Activated CD8-positive, alpha-beta T cell treated with anti-CD3 and anti-CD28 coated beads for 36 hours (primary cell): ENCODE measurements at regions not wholly inside any gene's neighbourhood (a gene's known extent, or its start where the extent isn't known, plus 50 kb on each side); places are given as distances from the start of the nearest gene placed in this dataset.
A peak's percentile ranks its signal among the peaks of the same experiment; 100 is the strongest.

ENCODE experiments used
- ATAC-seq: fragments of 200-7000 bp; cut with Tn5 transposase; one replicate; pipeline ENCODE4 v1.10.0; 2021; ENCODE audit warnings: mild to moderate bottlenecking, moderate library complexity
- CTCF ChIA-PET: fragments of 350-600 bp; sonication (Branson Sonifier 250); formaldehyde crosslinking; loops from one replicate; lab custom pipeline; 2021; ENCODE audit warnings: antibody characterized with exemption; lab: Charles Lee
- POLR2A ChIA-PET: fragments of 350-600 bp; sonication (Branson Sonifier 250); formaldehyde crosslinking; loops from one replicate; lab custom pipeline; 2021; ENCODE audit warnings: antibody characterized with exemption; lab: Charles Lee
- DNase-seq: peaks from one replicate; pipeline ENCODE4 v3.0.0-alpha.2; 2020
- H3K27ac Mint-ChIP-seq: one replicate; pipeline ENCODE4 v1.8.0; 2021; ENCODE audit warnings: mild to moderate bottlenecking, mixed read lengths
- H3K27me3 Mint-ChIP-seq: one replicate; pipeline ENCODE4 v1.8.0; 2021; ENCODE audit warnings: mixed read lengths
- H3K36me3 Mint-ChIP-seq: one replicate; pipeline ENCODE4 v1.8.0; 2021; ENCODE audit warnings: low read depth, mixed read lengths
- H3K4me1 Mint-ChIP-seq: one replicate; pipeline ENCODE4 v1.8.0; 2021; ENCODE audit warnings: low read depth, mixed read lengths
- H3K4me3 Mint-ChIP-seq: one replicate; pipeline ENCODE4 v1.8.0; 2021; ENCODE audit warnings: mild to moderate bottlenecking, moderate library complexity, mixed read lengths
- H3K9me3 Mint-ChIP-seq: one replicate; pipeline ENCODE4 v1.8.0; 2021; ENCODE audit warnings: mixed read lengths
- intact Hi-C: fragments of 100-400 bp; cut with micrococcal nuclease; formaldehyde crosslinking; loops from one replicate; pipeline ENCODE4 v1.10.0; 2022
- TF ChIP-seq, protein P1 (sequence below): fragments of 200-600 bp; IDR thresholded peaks from one replicate; pipeline ENCODE4 v1.8.0; 2022; ENCODE audit warnings: antibody characterized with exemption, mild to moderate bottlenecking

DNA sequence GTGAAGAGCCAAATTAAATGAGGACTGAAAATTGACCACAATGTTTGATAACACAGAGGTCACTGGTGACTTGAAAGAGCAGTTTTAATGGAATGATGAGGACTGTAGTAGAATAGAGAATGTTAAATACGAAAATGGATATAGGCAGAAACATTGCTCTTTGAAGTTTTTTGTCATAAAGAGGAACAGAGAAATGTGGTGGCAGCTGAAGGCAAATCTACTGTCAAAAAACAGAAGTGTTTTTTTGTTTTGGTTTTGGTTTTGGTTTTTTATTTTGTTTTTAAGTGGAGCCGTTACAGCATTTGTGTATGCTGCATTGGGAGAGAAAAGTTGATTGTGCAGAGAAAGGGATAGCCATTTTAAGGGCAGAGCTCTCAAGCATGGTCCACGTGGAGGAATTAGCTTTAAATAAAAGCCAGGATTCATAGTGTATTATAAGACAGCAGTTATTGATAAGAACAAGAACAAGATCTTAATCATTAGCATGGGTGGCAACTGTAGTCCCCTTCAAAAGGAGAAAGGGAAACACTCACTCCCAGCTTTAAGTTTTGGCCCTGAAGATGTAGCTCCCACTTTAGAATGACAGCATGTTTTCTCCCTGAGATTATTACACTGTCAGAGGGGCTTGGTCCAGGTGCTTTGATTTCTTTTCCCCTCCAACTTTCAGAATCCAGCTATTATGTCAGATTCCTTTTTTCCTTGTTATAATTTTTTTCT, 156.7 kb upstream of the BET1 start:
- ATAC-seq (no peak), DNase-seq (no peak)
- TF ChIP-seq, protein P1, sequence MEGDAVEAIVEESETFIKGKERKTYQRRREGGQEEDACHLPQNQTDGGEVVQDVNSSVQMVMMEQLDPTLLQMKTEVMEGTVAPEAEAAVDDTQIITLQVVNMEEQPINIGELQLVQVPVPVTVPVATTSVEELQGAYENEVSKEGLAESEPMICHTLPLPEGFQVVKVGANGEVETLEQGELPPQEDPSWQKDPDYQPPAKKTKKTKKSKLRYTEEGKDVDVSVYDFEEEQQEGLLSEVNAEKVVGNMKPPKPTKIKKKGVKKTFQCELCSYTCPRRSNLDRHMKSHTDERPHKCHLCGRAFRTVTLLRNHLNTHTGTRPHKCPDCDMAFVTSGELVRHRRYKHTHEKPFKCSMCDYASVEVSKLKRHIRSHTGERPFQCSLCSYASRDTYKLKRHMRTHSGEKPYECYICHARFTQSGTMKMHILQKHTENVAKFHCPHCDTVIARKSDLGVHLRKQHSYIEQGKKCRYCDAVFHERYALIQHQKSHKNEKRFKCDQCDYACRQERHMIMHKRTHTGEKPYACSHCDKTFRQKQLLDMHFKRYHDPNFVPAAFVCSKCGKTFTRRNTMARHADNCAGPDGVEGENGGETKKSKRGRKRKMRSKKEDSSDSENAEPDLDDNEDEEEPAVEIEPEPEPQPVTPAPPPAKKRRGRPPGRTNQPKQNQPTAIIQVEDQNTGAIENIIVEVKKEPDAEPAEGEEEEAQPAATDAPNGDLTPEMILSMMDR = no peak
- Mint-ChIP-seq H3K4me1 (peaks cover 7% of the 10 kb centered on the region), H3K4me3 (no peak overlapping the region), H3K27me3 (peaks cover 1% of the 10 kb centered on the region), H3K36me3 (no peaks in the 10 kb centered on the region), H3K27ac (no peak overlapping the region), H3K9me3 (no peaks in the 10 kb centered on the region)
- ChIA-PET POLR2A (no interaction called here), CTCF (no interaction called here)
- intact Hi-C loops = no loop called here

DNA sequence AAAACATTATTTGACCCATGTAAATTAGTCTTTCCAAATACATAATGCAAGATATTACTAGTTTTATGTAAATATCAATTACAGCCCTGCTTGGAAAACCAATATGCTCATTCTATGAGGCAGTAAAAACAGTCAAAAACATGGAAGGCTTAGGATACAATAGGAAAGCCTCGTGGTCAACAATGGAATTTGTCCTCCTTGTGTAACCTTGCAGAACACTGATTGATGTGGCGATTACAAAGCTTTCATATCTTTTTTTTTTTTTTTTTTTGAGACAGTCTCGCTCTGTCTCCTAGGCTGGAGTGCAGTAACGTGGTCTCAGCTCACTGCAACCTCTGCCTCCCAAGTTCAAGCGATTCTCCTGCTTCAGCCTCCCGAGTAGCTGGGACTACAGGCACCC, 157.3 kb upstream of the BET1 start:
- peaks cover 1% of the 10 kb centered on the region for H3K27me3 Mint-ChIP-seq
- POLR2A ChIA-PET = no interaction called here
- TF ChIP-seq, protein P1 = no peak
- CTCF ChIA-PET = no interaction called here
- H3K36me3 Mint-ChIP-seq = no peaks in the 10 kb centered on the region
- intact Hi-C loops = no loop called here
- no peak for ATAC-seq
- H3K9me3 Mint-ChIP-seq = no peaks in the 10 kb centered on the region
- H3K27ac Mint-ChIP-seq = no peak overlapping the region
- H3K4me3 Mint-ChIP-seq = no peak overlapping the region
- DNase-seq = no peak
- H3K4me1 Mint-ChIP-seq = peaks cover 7% of the 10 kb centered on the region

DNA sequence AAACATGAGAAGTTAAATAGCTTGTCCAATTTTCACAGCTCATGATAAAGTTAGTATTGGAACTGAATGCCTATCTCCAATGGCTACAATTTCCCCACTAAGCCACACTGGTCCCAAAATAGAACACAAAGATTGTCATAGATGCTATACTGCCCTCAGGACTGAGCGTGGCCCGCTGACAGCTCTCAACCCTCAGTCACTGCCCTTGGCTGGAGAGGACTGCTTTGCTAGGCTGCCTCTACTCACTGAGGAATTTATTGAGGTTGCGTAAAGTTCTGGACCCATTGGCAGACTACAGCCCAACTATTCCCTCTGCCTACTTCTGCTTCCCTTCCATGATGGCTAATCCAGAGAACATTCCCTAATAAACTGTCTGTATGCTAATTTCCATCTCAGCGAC, 165.5 kb upstream of the BET1 start:
- POLR2A ChIA-PET = no interaction called here
- no peaks in the 10 kb centered on the region for H3K9me3 Mint-ChIP-seq
- no peak overlapping the region for H3K4me3 Mint-ChIP-seq
- peaks cover 10% of the 10 kb centered on the region for H3K4me1 Mint-ChIP-seq
- ATAC-seq = no peak
- H3K36me3 Mint-ChIP-seq = no peaks in the 10 kb centered on the region
- intact Hi-C loops = no loop called here
- H3K27ac Mint-ChIP-seq = no peak overlapping the region
- no peak for DNase-seq
- peaks cover 17% of the 10 kb centered on the region for H3K27me3 Mint-ChIP-seq
- TF ChIP-seq, protein P1 = no peak
- CTCF ChIA-PET = no interaction called here

DNA sequence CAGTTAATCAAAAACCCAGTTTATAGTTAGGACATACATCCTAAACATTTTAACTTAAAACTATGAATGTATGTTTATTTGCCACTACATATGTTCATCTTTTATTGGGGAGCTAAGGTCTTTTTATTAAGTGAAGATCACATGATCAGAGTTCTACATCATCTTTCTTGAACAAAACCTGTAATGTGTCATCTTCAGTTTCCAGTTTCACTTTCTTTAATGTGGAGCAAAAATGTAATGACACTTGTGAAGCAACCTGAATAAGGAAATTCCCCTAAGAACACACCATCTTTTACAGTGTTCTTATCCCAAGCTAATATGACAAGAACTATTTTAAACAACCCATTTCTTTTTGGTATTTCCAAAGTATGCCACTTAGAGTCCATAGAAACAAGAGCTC, 166.7 kb upstream of the BET1 start:
- peaks cover 10% of the 10 kb centered on the region for H3K4me1 Mint-ChIP-seq
- ChIA-PET POLR2A (no interaction called here), CTCF (no interaction called here)
- intact Hi-C loops = no loop called here
- TF ChIP-seq, protein P1 = no peak
- peak; percentile 62 for ATAC-seq
- H3K9me3 Mint-ChIP-seq = no peaks in the 10 kb centered on the region
- H3K27me3 Mint-ChIP-seq = peaks cover 18% of the 10 kb centered on the region
- no peaks in the 10 kb centered on the region for H3K36me3 Mint-ChIP-seq
- H3K4me3 Mint-ChIP-seq = no peak overlapping the region
- no peak overlapping the region for H3K27ac Mint-ChIP-seq
- DNase-seq = no peak

DNA sequence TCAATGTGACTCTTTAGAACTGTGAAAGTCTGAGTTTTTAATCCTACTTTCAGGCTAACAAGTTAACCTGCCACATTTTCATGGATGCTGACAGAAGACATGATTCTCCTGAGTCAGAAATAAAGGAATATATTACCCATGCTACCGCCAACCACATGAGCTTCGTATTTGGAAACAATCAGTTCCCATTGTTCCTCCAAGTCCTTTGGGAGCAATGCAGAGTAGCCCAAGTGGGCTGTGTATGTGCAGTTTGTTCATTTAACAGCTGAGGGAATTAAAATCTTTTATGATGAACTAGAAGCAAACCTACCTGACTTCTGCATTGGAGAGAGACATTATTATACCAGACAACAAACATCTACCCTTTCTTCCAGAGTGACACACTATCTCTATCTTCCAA, 169.3 kb upstream of the BET1 start:
- intact Hi-C loops = no loop called here
- ChIA-PET CTCF (no interaction called here), POLR2A (no interaction called here)
- H3K27me3 Mint-ChIP-seq = peaks cover 16% of the 10 kb centered on the region
- peaks cover 16% of the 10 kb centered on the region for H3K4me1 Mint-ChIP-seq
- ATAC-seq (no peak), DNase-seq (no peak)
- H3K4me3 Mint-ChIP-seq = no peak overlapping the region
- TF ChIP-seq, protein P1 = no peak
- H3K36me3 Mint-ChIP-seq = no peaks in the 10 kb centered on the region
- H3K27ac Mint-ChIP-seq = no peak overlapping the region
- H3K9me3 Mint-ChIP-seq = no peaks in the 10 kb centered on the region
